B cell (primary cell): ENCODE measurements at regions not wholly inside any gene's neighbourhood (a gene's known extent, or its start where the extent isn't known, plus 50 kb on each side); places are given as distances from the start of the nearest gene placed in this dataset.

Experiments used
- ATAC-seq: fragments of 200-7000 bp; cut with Tn5 transposase; one replicate; pipeline ENCODE4 v1.10.0; 2021; ENCODE audit warnings: low read depth, mild to moderate bottlenecking, moderate number of reproducible peaks, moderate library complexity
- CTCF ChIA-PET: fragments of 350-600 bp; sonication (Branson Sonifier 250); formaldehyde crosslinking; loops from one replicate; lab custom pipeline; 2021; ENCODE audit warnings: antibody characterized with exemption, inconsistent platforms; lab: Charles Lee
- POLR2A ChIA-PET: fragments of 350-600 bp; sonication (Branson Sonifier 250); formaldehyde crosslinking; loops from one replicate; lab custom pipeline; 2021; ENCODE audit warnings: antibody characterized with exemption; lab: Charles Lee
- DNase-seq: peaks from one replicate; pipeline ENCODE4 v3.0.0; 2013
- H2AFZ ChIP-seq: 2 replicates; pipeline ENCODE4 v1.6.1; 2012; ENCODE audit warnings: mild to moderate bottlenecking, low read depth, low read length; ENCODE audit not compliant: insufficient read depth, poor library complexity, severe bottlenecking
- H3K27ac ChIP-seq, 2 donors: 1 replicate in 1 of 2; 2 replicates in 1 of 2; pipeline ENCODE4 v1.5.1; 2012 to 2013; ENCODE audit warnings: low read length in 2 of 2, mild to moderate bottlenecking in 2 of 2, moderate library complexity in 1 of 2
- H3K27me3 ChIP-seq, 4 experiments: fragments of 200-600 bp in 1 of 4; sonication (generic) in 1 of 4; replicated peaks in 1 of 4; 1 replicate in 2 of 4; 2 replicates in 2 of 4; pipeline versions ENCODE4 v1.6.1 to v1.7.0; 2013 to 2016; ENCODE audit warnings: low read length in 3 of 4, mild to moderate bottlenecking in 2 of 4, mixed read lengths in 1 of 4, moderate library complexity in 1 of 4; ENCODE audit not compliant: insufficient read depth in 4 of 4, control insufficient read depth in 3 of 4; ENCODE audit errors: control extremely low read depth in 1 of 4
- H3K36me3 ChIP-seq, 2 experiments: replicated peaks in 1 of 2; 1 replicate in 1 of 2; 2 replicates in 1 of 2; pipeline versions ENCODE4 v1.6.1 to v1.7.1; 2013; ENCODE audit warnings: low read length in 1 of 2; ENCODE audit not compliant: insufficient read depth in 2 of 2, control insufficient read depth in 1 of 2; ENCODE audit errors: control extremely low read depth in 1 of 2, extremely low read depth in 1 of 2
- H3K4me1 ChIP-seq, 2 donors: fragments of 200-600 bp in 1 of 2; sonication (generic) in 1 of 2; 1 replicate in 1 of 2; 2 replicates in 1 of 2; pipeline versions ENCODE4 v1.5.1 to v1.6.1; 2013 to 2017; ENCODE audit warnings: low read length in 2 of 2; ENCODE audit not compliant: control insufficient read depth in 2 of 2, insufficient read depth in 2 of 2
- H3K4me2 ChIP-seq: replicated peaks from 2 replicates; pipeline ENCODE3; 2012; ENCODE audit warnings: mild to moderate bottlenecking, low read depth, low read length; ENCODE audit not compliant: poor library complexity, severe bottlenecking
- H3K4me3 ChIP-seq, 5 experiments: fragments of 200-600 bp in 1 of 5; sonication (generic) in 1 of 5; 1 replicate in 3 of 5; 2 replicates in 2 of 5; pipeline versions ENCODE4 v1.5.1 to v1.7.0; 2011 to 2016; ENCODE audit warnings: low read length in 4 of 5, mild to moderate bottlenecking in 4 of 5, low read depth in 2 of 5, control low read depth in 1 of 5, moderate library complexity in 1 of 5; ENCODE audit not compliant: insufficient read depth in 1 of 5; ENCODE audit errors: control extremely low read depth in 1 of 5, extremely low read depth in 1 of 5
- H3K79me2 ChIP-seq: fragments of 200-600 bp; sonication (generic); one replicate; pipeline ENCODE4 v1.6.0; 2016; ENCODE audit warnings: low read length; ENCODE audit not compliant: control insufficient read depth, insufficient read depth
- H3K9ac ChIP-seq: fragments of 200-600 bp; sonication (generic); 2 replicates; pipeline ENCODE4 v1.6.1; 2017; ENCODE audit warnings: mild to moderate bottlenecking, low read length, moderate library complexity
- H3K9me3 ChIP-seq, 3 donors: one replicate each; pipeline versions ENCODE4 v1.6.1 to v1.7.1; 2013; ENCODE audit warnings: low read length in 2 of 3; ENCODE audit not compliant: control insufficient read depth in 2 of 3, insufficient read depth in 1 of 3; ENCODE audit errors: control extremely low read depth in 1 of 3
- H4K20me1 ChIP-seq: 2 replicates; pipeline ENCODE4 v1.6.0; 2012; ENCODE audit warnings: mild to moderate bottlenecking, low read length; ENCODE audit not compliant: insufficient read depth, control insufficient read depth, poor library complexity, severe bottlenecking
- H3K27ac Mint-ChIP-seq: one replicate; pipeline ENCODE4 v1.8.0; 2021; ENCODE audit warnings: mixed read lengths
- H3K27me3 Mint-ChIP-seq: one replicate; pipeline ENCODE4 v1.8.0; 2021; ENCODE audit warnings: mixed read lengths
- H3K4me1 Mint-ChIP-seq: one replicate; pipeline ENCODE4 v1.8.0; 2021; ENCODE audit warnings: mixed read lengths
- H3K4me3 Mint-ChIP-seq: one replicate; pipeline ENCODE4 v1.8.0; 2021; ENCODE audit warnings: mixed read lengths
- H3K9me3 Mint-ChIP-seq: one replicate; pipeline ENCODE4 v1.8.0; 2022; ENCODE audit warnings: mixed read lengths; ENCODE audit not compliant: insufficient read depth
- CTCF ChIP-seq: fragments of 200-600 bp; IDR thresholded peaks from one replicate; pipeline ENCODE4 v1.8.0; 2022; ENCODE audit warnings: antibody characterized with exemption, mild to moderate bottlenecking
- EZH2 ChIP-seq: IDR thresholded peaks from 2 replicates; pipeline ENCODE4 v1.6.1; 2012; ENCODE audit warnings: borderline replicate concordance, low read depth, mild to moderate bottlenecking, moderate library complexity, low read length; ENCODE audit not compliant: insufficient read depth, poor library complexity, severe bottlenecking
- WGBS: methylation state at CpG from one replicate; pipeline ENCODE4 v1.1.5; 2013; ENCODE audit warnings: missing lambda C conversion rate; ENCODE audit not compliant: insufficient coverage; 5-methylcytosine and 5-hydroxymethylcytosine counted together
- intact Hi-C: fragments of 100-400 bp; cut with micrococcal nuclease; formaldehyde crosslinking; loops from one replicate; pipeline ENCODE4 v1.10.0; 2022

- Mint-ChIP-seq H3K27me3 (no peaks in the 10 kb centered on the region), H3K9me3 (no peaks in the 10 kb centered on the region), H3K27ac (no peak overlapping the region), H3K4me3 (no peak overlapping the region), H3K4me1 (no peaks in the 10 kb centered on the region)
- TF ChIP-seq EZH2 (no peak), CTCF (no peak)
- Histone ChIP-seq H3K27ac (no peak overlapping the region), H3K36me3 (no peaks in the 10 kb centered on the region), H3K79me2 (no peaks in the 10 kb centered on the region), H3K4me3 (no peak overlapping the region), H3K9ac (no peak overlapping the region), H3K4me1 (no peaks in the 10 kb centered on the region), H3K27me3 (no peaks in the 10 kb centered on the region), H2AFZ (no peak overlapping the region), H4K20me1 (no peaks in the 10 kb centered on the region), H3K9me3 (peaks cover 0 to 2% (median 0%) of the 10 kb centered on the region in 3 donors), H3K4me2 (no peak overlapping the region)
- ChIA-PET CTCF (no interaction called here), POLR2A (no interaction called here)
- no peak for ATAC-seq
- intact Hi-C loops = no loop called here
- no CpG with 5 or more reads among the region's 5 CpGs for WGBS
- DNase-seq = no peak
Observed at GRCh38 chr5:116971131-116971530, 396.5 kb upstream of the SEMA6A start.

- 100% methylated on average over 1 of the region's 2 CpGs for WGBS
- intact Hi-C loops = no loop called here
- H3K4me3 Mint-ChIP-seq = no peak overlapping the region
Observed at GRCh38 chr5:116970318-116970717, 395.7 kb upstream of the SEMA6A start.

More at GRCh38 chr5:116970318-116970717, 395.7 kb upstream of the SEMA6A start:
- TF ChIP-seq EZH2 (no peak), CTCF (no peak)
- ChIA-PET CTCF (no interaction called here), POLR2A (no interaction called here)
- H3K36me3 ChIP-seq = no peaks in the 10 kb centered on the region
- H3K4me3 ChIP-seq = no peak overlapping the region
- no peaks in the 10 kb centered on the region for H4K20me1 ChIP-seq
- Mint-ChIP-seq H3K27ac (no peak overlapping the region), H3K9me3 (no peaks in the 10 kb centered on the region), H3K4me1 (no peaks in the 10 kb centered on the region), H3K27me3 (no peaks in the 10 kb centered on the region)
- DNase-seq (no peak), ATAC-seq (no peak)
- no peaks in the 10 kb centered on the region for H3K79me2 ChIP-seq
- no peak overlapping the region for H2AFZ ChIP-seq
- H3K4me1 ChIP-seq = no peaks in the 10 kb centered on the region
- H3K27me3 ChIP-seq = no peaks in the 10 kb centered on the region
- H3K9ac ChIP-seq = no peak overlapping the region
- H3K9me3 ChIP-seq = peaks cover 0 to 2% (median 0%) of the 10 kb centered on the region in 3 donors
- H3K4me2 ChIP-seq = no peak overlapping the region
- no peak overlapping the region for H3K27ac ChIP-seq
